ENCODE measurements at regions not wholly inside any gene's neighbourhood (a gene's known extent, or its start where the extent isn't known, plus 50 kb on each side); places are given as distances from the start of the nearest gene placed in this dataset.

- H3K4me2 ChIP-seq (ENCODE audit: low read depth, low read length) = no peak overlapping the region
- TF ChIP-seq EZH2 (optimal IDR thresholded peaks at IDR 0.05; ENCODE audit: low read depth, low read length) (no peak), EZH2phosphoT487 (IDR thresholded peaks at IDR 0.05; ENCODE audit: low read length) (no peak), CTCF (IDR thresholded peaks at IDR 0.05; ENCODE audit: low read length) (no peak)
- DNase-seq = no peak
- no peaks in the 10 kb centered on the region for H3K9me2 ChIP-seq (replicated peaks; ENCODE audit: insufficient read depth, low read length)
- H3K27ac ChIP-seq (ENCODE audit: low read length) = no peak overlapping the region
- H3K27me3 ChIP-seq (replicated peaks; ENCODE audit: insufficient read depth, low read length) = peaks cover 83% of the 10 kb centered on the region
- no peak overlapping the region for H3K4me3 ChIP-seq (ENCODE audit: low read length)
- no peaks in the 10 kb centered on the region for H3K4me1 ChIP-seq (ENCODE audit: low read length)
- no peaks in the 10 kb centered on the region for H4K20me1 ChIP-seq (ENCODE audit: insufficient read depth, low read length)
- H3K9me3 ChIP-seq (replicated peaks; ENCODE audit: insufficient read depth, low read length) = no peaks in the 10 kb centered on the region
- H3K79me2 ChIP-seq (ENCODE audit: low read length) = no peaks in the 10 kb centered on the region
- no peak overlapping the region for H3K9ac ChIP-seq (ENCODE audit: low read length)
- no peak overlapping the region for H2AFZ ChIP-seq (ENCODE audit: low read length)
- no peaks in the 10 kb centered on the region for H3F3A ChIP-seq (ENCODE audit: insufficient read depth, low read length)
- no peaks in the 10 kb centered on the region for H3K36me3 ChIP-seq (replicated peaks; ENCODE audit: insufficient read depth, low read length)
Measured at GRCh38 chr17:73706428-73706827, 62.2 kb upstream of the SDK2 start.

GRCh38 chr17:73706858-73707257, 62.6 kb upstream of the SDK2 start:
- Histone ChIP-seq H3K9me3 (replicated peaks; ENCODE audit: insufficient read depth, low read length) (no peaks in the 10 kb centered on the region), H3K9ac (ENCODE audit: low read length) (no peak overlapping the region), H3K79me2 (ENCODE audit: low read length) (no peaks in the 10 kb centered on the region), H3K36me3 (replicated peaks; ENCODE audit: insufficient read depth, low read length) (no peaks in the 10 kb centered on the region), H2AFZ (ENCODE audit: low read length) (no peak overlapping the region), H3F3A (ENCODE audit: insufficient read depth, low read length) (no peaks in the 10 kb centered on the region), H3K4me3 (ENCODE audit: low read length) (no peak overlapping the region), H3K27me3 (replicated peaks; ENCODE audit: insufficient read depth, low read length) (peaks cover 83% of the 10 kb centered on the region), H3K4me1 (ENCODE audit: low read length) (no peaks in the 10 kb centered on the region), H3K9me2 (replicated peaks; ENCODE audit: insufficient read depth, low read length) (no peaks in the 10 kb centered on the region), H4K20me1 (ENCODE audit: insufficient read depth, low read length) (no peaks in the 10 kb centered on the region), H3K4me2 (ENCODE audit: low read depth, low read length) (no peak overlapping the region), H3K27ac (ENCODE audit: low read length) (no peak overlapping the region)
- no peak for TF ChIP-seq EZH2phosphoT487 (IDR thresholded peaks at IDR 0.05; ENCODE audit: low read length)
- TF ChIP-seq EZH2 (optimal IDR thresholded peaks at IDR 0.05; ENCODE audit: low read depth, low read length) = no peak
- no peak for TF ChIP-seq CTCF (IDR thresholded peaks at IDR 0.05; ENCODE audit: low read length)
- no peak for DNase-seq

GRCh38 chr17:73707358-73707757, 63.1 kb upstream of the SDK2 start:
- no peaks in the 10 kb centered on the region for H3K79me2 ChIP-seq (ENCODE audit: low read length)
- no peaks in the 10 kb centered on the region for H3K9me3 ChIP-seq (replicated peaks; ENCODE audit: insufficient read depth, low read length)
- no peak overlapping the region for H3K4me3 ChIP-seq (ENCODE audit: low read length)
- H3K9ac ChIP-seq (ENCODE audit: low read length) = no peak overlapping the region
- H2AFZ ChIP-seq (ENCODE audit: low read length) = no peak overlapping the region
- TF ChIP-seq CTCF (IDR thresholded peaks at IDR 0.05; ENCODE audit: low read length) (no peak), EZH2phosphoT487 (IDR thresholded peaks at IDR 0.05; ENCODE audit: low read length) (no peak), EZH2 (optimal IDR thresholded peaks at IDR 0.05; ENCODE audit: low read depth, low read length) (no peak)
- H3K9me2 ChIP-seq (replicated peaks; ENCODE audit: insufficient read depth, low read length) = no peaks in the 10 kb centered on the region
- DNase-seq = no peak
- H4K20me1 ChIP-seq (ENCODE audit: insufficient read depth, low read length) = no peaks in the 10 kb centered on the region
- peaks cover 85% of the 10 kb centered on the region for H3K27me3 ChIP-seq (replicated peaks; ENCODE audit: insufficient read depth, low read length)
- H3K27ac ChIP-seq (ENCODE audit: low read length) = no peak overlapping the region
- H3K36me3 ChIP-seq (replicated peaks; ENCODE audit: insufficient read depth, low read length) = no peaks in the 10 kb centered on the region
- H3K4me2 ChIP-seq (ENCODE audit: low read depth, low read length) = no peak overlapping the region
- H3K4me1 ChIP-seq (ENCODE audit: low read length) = no peaks in the 10 kb centered on the region
- no peaks in the 10 kb centered on the region for H3F3A ChIP-seq (ENCODE audit: insufficient read depth, low read length)

All from MM.1S (cell line).